Heart left ventricle (tissue), 16 donors: ENCODE measurements at regions not wholly inside any gene's neighbourhood (a gene's known extent, or its start where the extent isn't known, plus 50 kb on each side); places are given as distances from the start of the nearest gene placed in this dataset.

Source experiments
- ATAC-seq, 4 donors: fragments of 200-7000 bp; cut with Tn5 transposase; one replicate each; pipeline ENCODE4 v1.9.1; 2020 to 2022; ENCODE audit warnings: moderate library complexity in 4 of 4, mild to moderate bottlenecking in 3 of 4, moderate number of reproducible peaks in 1 of 4
- DNase-seq, 5 donors: peaks; one replicate each; pipeline ENCODE4 v3.0.0-alpha.2; 2020
- H3K27ac ChIP-seq, 12 donors: fragments of 200-600 bp; sonication (generic) in 4 of 12; one replicate each; pipeline versions ENCODE4 v1.5.0 to v1.8.0; 2016 to 2022; ENCODE audit warnings: mild to moderate bottlenecking in 2 of 12
- H3K27me3 ChIP-seq, 9 donors: fragments of 200-600 bp; sonication (generic) in 2 of 9; one replicate each; pipeline versions ENCODE4 v1.5.1 to v1.8.0; 2016 to 2022; ENCODE audit warnings: mild to moderate bottlenecking in 3 of 9
- H3K36me3 ChIP-seq, 9 donors: fragments of 200-600 bp; sonication (generic) in 2 of 9; one replicate each; pipeline versions ENCODE4 v1.5.0 to v1.8.0; 2018 to 2022; ENCODE audit warnings: mild to moderate bottlenecking in 2 of 9
- H3K4me1 ChIP-seq, 12 donors: fragments of 200-600 bp; sonication (generic) in 4 of 12; one replicate each; pipeline versions ENCODE4 v1.5.0 to v1.8.0; 2016 to 2022; ENCODE audit warnings: mild to moderate bottlenecking in 3 of 12
- H3K4me3 ChIP-seq, 12 donors: fragments of 200-600 bp; sonication (generic) in 4 of 12; one replicate each; pipeline versions ENCODE4 v1.5.0 to v1.8.0; 2017 to 2022; ENCODE audit warnings: mild to moderate bottlenecking in 9 of 12, moderate library complexity in 4 of 12
- H3K9me3 ChIP-seq, 12 donors: fragments of 200-600 bp; sonication (generic) in 4 of 12; one replicate each; pipeline versions ENCODE4 v1.5.0 to v1.8.0; 2016 to 2022; ENCODE audit warnings: mild to moderate bottlenecking in 1 of 12
- CTCF ChIP-seq, 12 donors: fragments of 200-600 bp; sonication (generic) in 4 of 12; IDR thresholded peaks; one replicate each; pipeline versions ENCODE4 v1.5.0 to v1.8.0; 2018 to 2022; ENCODE audit warnings: antibody characterized with exemption in 12 of 12, mild to moderate bottlenecking in 5 of 12
- POLR2A ChIP-seq, 2 donors: fragments of 450-650 bp; IDR thresholded peaks; one replicate each; pipeline ENCODE4 v1.6.1; 2017; ENCODE audit warnings: antibody characterized with exemption in 2 of 2, mild to moderate bottlenecking in 2 of 2, moderate library complexity in 2 of 2
- WGBS, 4 donors: extraction: QIAGEN DNeasy Blood & Tissue Kit in 2 of 4; methylation state at CpG; one replicate each; pipeline versions ENCODE4 v1.1.5 to v1.1.7; 2013 to 2018; 5-methylcytosine and 5-hydroxymethylcytosine counted together
- intact Hi-C, 10 donors: fragments of 100-400 bp; cut with DNase I; formaldehyde crosslinking; loops; one replicate each; pipeline versions ENCODE4 v1.11.1 to v1.14.2; 2022
- donor health status: ischemic (EF 13 %, LVEDD 7.1; RV severe dilation, severe dysfunction).
- donor health status: healthy with polysubstance abuse.
- donor health status: DM: no; HTN: yes; CAD: no.
- donor health status: DM: no; HTN: no; CAD: no.
- donor health status: ischemic (EF 25% LVEDD 6.9; RV normal size, moderate dysfunction).
- donor health status: ischemic (EF 25% LVEDD 5.7; RV mildly dilated, moderate dysfunction).
- donor health status: healthy.
- donor health status: DM: yes; HTN: yes; CAD: no.
- donor health status: ischemic (EF 35%, LVEDD 5.7; RV mildly dilated, moderate dysfunction).
- donor health status: nonischemic (EF 11% LVEDD 7.7; RV severe dilation, severe dysfunction).
- donor health status: DM: yes; HTN: yes; CAD: no.
- donor health status: PGD.
- donor health status: ischemic (EF 29% LVEDD 5.4; RV normal size, mild dysfunction).
- donor health status: nonischemic (EF 23%, LVEDD 6.1; RV moderate dilation, normal function).

- TF ChIP-seq CTCF (IDR thresholded peaks at IDR 0.05): no peak
- TF ChIP-seq POLR2A (IDR thresholded peaks at IDR 0.05): no peak
- H3K27ac ChIP-seq: no peak overlapping the region
- DNase-seq (no peak), ATAC-seq (no peak)
- H3K4me1 ChIP-seq: no peaks in the 10 kb centered on the region
- H3K9me3 ChIP-seq: no peaks in the 10 kb centered on the region
- no peaks in the 10 kb centered on the region for H3K36me3 ChIP-seq
- intact Hi-C loops: no loop called here
- no peak overlapping the region for H3K4me3 ChIP-seq
- WGBS, 4 donors: 76 to 92% (median 85%) methylated on average over 1 of the region's 1 CpG
- H3K27me3 ChIP-seq: no peaks in the 10 kb centered on the region
Observed at GRCh38 chr3:94453864-94454263, 391.0 kb downstream of the NSUN3 start.

GRCh38 chr3:94459167-94459566 is 396.3 kb downstream of the NSUN3 start:
- no peak for ATAC-seq
- WGBS, 4 donors: 82 to 87% (median 82%) methylated on average over 1 of the region's 1 CpG

GRCh38 chr3:94460931-94461330 is 398.1 kb downstream of the NSUN3 start:
- TF ChIP-seq POLR2A (IDR thresholded peaks at IDR 0.05) (no peak), CTCF (IDR thresholded peaks at IDR 0.05) (no peak)
- DNase-seq (no peak), ATAC-seq (no peak)
- Histone ChIP-seq H3K36me3 (no peaks in the 10 kb centered on the region), H3K9me3 (no peaks in the 10 kb centered on the region), H3K27ac (no peak overlapping the region), H3K4me1 (no peaks in the 10 kb centered on the region), H3K4me3 (no peak overlapping the region), H3K27me3 (no peaks in the 10 kb centered on the region)
- intact Hi-C loops: no loop called here
- 50 to 58% (median 55%) methylated on average over 3 of the region's 3 CpGs for WGBS, 4 donors

More at GRCh38 chr3:94459167-94459566, 396.3 kb downstream of the NSUN3 start:
- H3K4me3 ChIP-seq: no peak overlapping the region
- no peaks in the 10 kb centered on the region for H3K9me3 ChIP-seq
- intact Hi-C loops: no loop called here
- H3K36me3 ChIP-seq: no peaks in the 10 kb centered on the region
- TF ChIP-seq CTCF (IDR thresholded peaks at IDR 0.05) (no peak), POLR2A (IDR thresholded peaks at IDR 0.05) (no peak)
- no peaks in the 10 kb centered on the region for H3K4me1 ChIP-seq
- no peak overlapping the region for H3K27ac ChIP-seq
- H3K27me3 ChIP-seq: no peaks in the 10 kb centered on the region
- no peak for DNase-seq

GRCh38 chr3:94462931-94463330 is 400.1 kb downstream of the NSUN3 start:
- WGBS, 4 donors: 51 to 62% (median 57%) methylated on average over 2 of the region's 2 CpGs

More at GRCh38 chr3:94462931-94463330, 400.1 kb downstream of the NSUN3 start:
- Histone ChIP-seq H3K9me3 (no peaks in the 10 kb centered on the region), H3K27me3 (no peaks in the 10 kb centered on the region), H3K4me3 (no peak overlapping the region), H3K27ac (no peak overlapping the region), H3K36me3 (no peaks in the 10 kb centered on the region), H3K4me1 (no peaks in the 10 kb centered on the region)
- intact Hi-C loops: no loop called here
- DNase-seq (no peak), ATAC-seq (no peak)
- TF ChIP-seq CTCF (IDR thresholded peaks at IDR 0.05): no peak
